Neural cell (in vitro differentiated cells): ENCODE measurements at regions not wholly inside any gene's neighbourhood (a gene's known extent, or its start where the extent isn't known, plus 50 kb on each side); places are given as distances from the start of the nearest gene placed in this dataset.

Source experiments
- H2AFZ ChIP-seq: fragments of 200-600, 300-800 bp; sonication (generic), shearing (Covaris generic); 2 replicates; pipeline ENCODE4 v1.6.0; 2014; ENCODE audit warnings: low read depth, mild to moderate bottlenecking, antibody characterized with exemption, low read length, moderate library complexity
- H3F3A ChIP-seq: fragments of 200-600 bp; shearing (Covaris generic); 2 replicates; pipeline ENCODE4 v1.6.1; 2016; ENCODE audit warnings: mild to moderate bottlenecking, moderate library complexity, mixed read lengths, antibody characterized with exemption, low read length; ENCODE audit not compliant: insufficient read depth, poor library complexity, severe bottlenecking
- H3K27ac ChIP-seq: fragments of 200-600, 300-800 bp; sonication (generic), shearing (Covaris generic); 2 replicates; pipeline ENCODE4 v1.5.1; 2014; ENCODE audit warnings: mild to moderate bottlenecking, low read length, moderate library complexity
- H3K27me3 ChIP-seq: fragments of 300-800, 200-600 bp; sonication (generic), shearing (Covaris generic); 2 replicates; pipeline ENCODE4 v1.6.0; 2014; ENCODE audit warnings: mild to moderate bottlenecking, low read depth, low read length, moderate library complexity; ENCODE audit not compliant: insufficient read depth
- H3K36me3 ChIP-seq: fragments of 300-800, 200-600 bp; sonication (generic), shearing (Covaris generic); 2 replicates; pipeline ENCODE4 v1.5.1; 2014; ENCODE audit warnings: mild to moderate bottlenecking, antibody characterized with exemption, low read length, moderate library complexity; ENCODE audit not compliant: insufficient read depth
- H3K4me2 ChIP-seq: fragments of 300-800, 200-600 bp; sonication (generic), shearing (Covaris generic); 2 replicates; pipeline ENCODE4 v1.6.0; 2014; ENCODE audit warnings: mild to moderate bottlenecking, low read length
- H3K4me3 ChIP-seq: fragments of 300-800, 200-600 bp; sonication (generic), shearing (Covaris generic); 2 replicates; pipeline ENCODE4 v1.5.1; 2014; ENCODE audit warnings: mild to moderate bottlenecking, low read length, moderate library complexity
- H3K79me2 ChIP-seq: fragments of 200-600 bp; shearing (Covaris generic); replicated peaks from 2 replicates; pipeline ENCODE4 v1.6.0; 2014; ENCODE audit warnings: mild to moderate bottlenecking, low read length, moderate library complexity; ENCODE audit not compliant: insufficient read depth
- H3K9ac ChIP-seq: fragments of 300-800, 200-600 bp; sonication (generic), shearing (Covaris generic); 2 replicates; pipeline ENCODE4 v1.6.1; 2016; ENCODE audit warnings: mild to moderate bottlenecking, low read length, mixed read lengths
- H3K9me2 ChIP-seq: fragments of 200-600 bp; shearing (Covaris generic); 2 replicates; pipeline ENCODE4 v1.6.1; 2016; ENCODE audit warnings: mild to moderate bottlenecking, low read length, mixed read lengths; ENCODE audit not compliant: insufficient read depth
- H3K9me3 ChIP-seq: fragments of 200-600, 300-800 bp; sonication (generic), shearing (Covaris generic); 2 replicates; pipeline ENCODE4 v1.6.1; 2016; ENCODE audit warnings: mild to moderate bottlenecking, mixed run types, low read length, moderate library complexity, mixed read lengths
- H4K20me1 ChIP-seq: fragments of 200-600 bp; shearing (Covaris generic); 2 replicates; pipeline ENCODE4 v1.6.1; 2016; ENCODE audit warnings: mild to moderate bottlenecking, mixed run types; ENCODE audit not compliant: insufficient read depth
- CTCF ChIP-seq: fragments of 450-650 bp; IDR thresholded peaks from 2 replicates; pipeline ENCODE4 v1.5.1; 2014; ENCODE audit warnings: antibody characterized with exemption, mild to moderate bottlenecking, moderate library complexity; ENCODE audit not compliant: poor library complexity, severe bottlenecking
- EP300 ChIP-seq: fragments of 450-650 bp; conservative IDR thresholded peaks from 2 replicates; pipeline ENCODE4 v1.6.1; 2014; ENCODE audit warnings: antibody characterized with exemption, mild to moderate bottlenecking, moderate library complexity; ENCODE audit not compliant: poor library complexity, severe bottlenecking
- EZH2 ChIP-seq: fragments of 200-600, 300-800 bp; shearing (Covaris generic), sonication (generic); IDR thresholded peaks from 2 replicates; pipeline ENCODE4 v1.6.1; 2014; ENCODE audit warnings: antibody characterized with exemption, low read length, borderline replicate concordance, mild to moderate bottlenecking; ENCODE audit not compliant: insufficient read depth, poor library complexity, severe bottlenecking
- MXI1 ChIP-seq: fragments of 450-650 bp; conservative IDR thresholded peaks from 2 replicates; pipeline ENCODE4 v1.6.1; 2014; ENCODE audit warnings: antibody characterized with exemption, mild to moderate bottlenecking; ENCODE audit not compliant: poor library complexity, severe bottlenecking
- POLR2AphosphoS5 ChIP-seq: IDR thresholded peaks from 2 replicates; pipeline ENCODE4 v1.6.1; 2012
- RAD21 ChIP-seq: fragments of 450-650 bp; conservative IDR thresholded peaks from 2 replicates; pipeline ENCODE4 v1.6.1; 2014; ENCODE audit warnings: antibody characterized with exemption, mild to moderate bottlenecking, moderate library complexity
- REST ChIP-seq: IDR thresholded peaks from 2 replicates; pipeline ENCODE4 v1.6.1; 2012; ENCODE audit warnings: borderline replicate concordance
- SMC3 ChIP-seq: fragments of 450-650 bp; conservative IDR thresholded peaks from 2 replicates; pipeline ENCODE4 v1.6.1; 2014; ENCODE audit warnings: antibody characterized with exemption, mild to moderate bottlenecking, moderate library complexity; ENCODE audit not compliant: poor library complexity
- TAF1 ChIP-seq: IDR thresholded peaks from 2 replicates; pipeline ENCODE4 v1.6.1; 2012; ENCODE audit warnings: low read depth

- no peak overlapping the region for H2AFZ ChIP-seq
- H3K79me2 ChIP-seq, result no peaks in the 10 kb centered on the region
- H3K36me3 ChIP-seq, result no peaks in the 10 kb centered on the region
- H3K9me3 ChIP-seq, result peaks cover 3% of the 10 kb centered on the region
- H3K9me2 ChIP-seq, result no peaks in the 10 kb centered on the region
- H4K20me1 ChIP-seq, result no peaks in the 10 kb centered on the region
- H3F3A ChIP-seq, result no peaks in the 10 kb centered on the region
- no peak for TF ChIP-seq POLR2AphosphoS5
- TF ChIP-seq EP300, result no peak
- no peak overlapping the region for H3K4me3 ChIP-seq
- no peak overlapping the region for H3K4me2 ChIP-seq
- no peak overlapping the region for H3K9ac ChIP-seq
- no peak overlapping the region for H3K27ac ChIP-seq
- no peaks in the 10 kb centered on the region for H3K27me3 ChIP-seq
These were observed 294.6 kb upstream of the PUM3 start for GRCh38 chr9:3138231-3139229.

GRCh38 chr9:3137347-3137695 is 293.4 kb upstream of the PUM3 start:
- Histone ChIP-seq H3K9me2 (no peaks in the 10 kb centered on the region), H3K36me3 (no peaks in the 10 kb centered on the region), H3K9ac (no peak overlapping the region), H3K4me3 (no peak overlapping the region), H3K9me3 (peaks cover 4% of the 10 kb centered on the region), H4K20me1 (no peaks in the 10 kb centered on the region), H2AFZ (no peak overlapping the region), H3K27ac (no peak overlapping the region), H3K79me2 (no peaks in the 10 kb centered on the region), H3F3A (no peaks in the 10 kb centered on the region), H3K4me2 (no peak overlapping the region), H3K27me3 (no peaks in the 10 kb centered on the region)
- TF ChIP-seq RAD21 (no peak), REST (no peak), CTCF (no peak), SMC3 (no peak), POLR2AphosphoS5 (no peak), MXI1 (no peak), EZH2 (no peak), EP300 (no peak), TAF1 (no peak)
